COLO668 (cell line): ENCODE measurements at regions not wholly inside any gene's neighbourhood (a gene's known extent, or its start where the extent isn't known, plus 50 kb on each side); places are given as distances from the start of the nearest gene placed in this dataset.
"Not testable (repeated sequence)": the region's sequence is repeated elsewhere in the genome, so short reads cannot be mapped to it uniquely, and the experiment has no call there.

Source experiments
- DNase-seq: peaks from one replicate; lab custom pipeline; 2025; ENCODE audit not compliant: unreplicated experiment; lab: John Stamatoyannopoulos, UW

DNA sequence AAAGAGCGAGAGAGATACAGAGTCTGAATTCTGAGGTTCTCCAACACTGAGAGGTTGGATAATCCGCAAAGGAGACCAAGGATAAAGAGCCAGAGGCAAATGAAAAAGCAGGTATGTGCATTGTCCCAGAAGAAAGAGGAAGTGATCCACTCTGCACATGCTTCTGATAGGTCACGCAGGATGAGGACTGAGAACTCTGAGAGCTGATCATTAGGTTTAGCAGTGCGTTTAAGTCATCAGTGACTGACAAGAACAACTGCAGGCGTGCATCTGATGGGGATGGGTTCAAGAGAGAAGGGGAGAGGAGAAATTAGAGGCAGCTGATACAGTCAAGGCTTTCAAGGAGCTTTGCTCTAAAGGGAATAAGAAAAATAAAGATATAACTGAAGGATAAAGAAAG lies 301.2 kb upstream of the SGK1 start:
- no peak for DNase-seq

DNA sequence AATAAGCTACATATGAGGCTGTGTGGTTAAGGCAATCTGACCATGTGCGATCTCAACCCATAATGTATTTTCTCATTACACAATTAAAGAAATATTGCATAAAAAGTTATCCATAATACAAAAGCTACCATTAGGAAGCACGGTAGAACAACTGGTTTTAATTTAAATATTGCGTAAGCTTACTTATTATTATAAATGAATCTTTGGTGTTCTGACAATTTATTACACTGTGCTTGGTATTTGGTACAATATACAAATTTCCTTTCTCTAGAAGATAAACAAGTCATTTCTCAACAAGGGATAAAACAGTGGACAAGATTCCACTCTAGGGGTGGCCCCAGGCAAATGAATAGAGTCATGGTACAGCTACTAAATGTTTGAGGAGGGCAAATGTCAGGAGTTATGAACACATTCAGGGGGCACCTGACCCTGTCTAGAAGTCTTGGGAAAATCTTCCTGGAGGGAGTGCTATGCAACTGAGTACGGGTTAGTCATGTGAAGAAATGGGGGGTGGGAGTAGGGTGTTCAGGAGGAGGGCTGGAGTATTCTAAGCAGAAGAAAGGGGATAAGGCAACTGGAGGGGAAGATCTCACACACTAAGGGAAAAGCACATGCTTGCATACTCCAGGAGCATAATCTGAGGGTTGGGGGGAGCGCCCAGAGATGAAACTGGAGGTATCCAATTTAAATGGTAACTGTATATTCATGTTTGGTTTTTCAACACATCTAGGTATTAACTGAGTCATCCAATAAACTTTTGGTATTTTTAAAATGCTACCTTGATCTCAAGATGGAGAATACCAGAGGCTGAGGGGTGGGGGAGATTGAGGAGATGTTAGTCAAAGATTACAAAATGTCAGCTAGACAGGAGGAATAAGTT lies 296.9 kb upstream of the SGK1 start:
- DNase-seq: no peak

DNA sequence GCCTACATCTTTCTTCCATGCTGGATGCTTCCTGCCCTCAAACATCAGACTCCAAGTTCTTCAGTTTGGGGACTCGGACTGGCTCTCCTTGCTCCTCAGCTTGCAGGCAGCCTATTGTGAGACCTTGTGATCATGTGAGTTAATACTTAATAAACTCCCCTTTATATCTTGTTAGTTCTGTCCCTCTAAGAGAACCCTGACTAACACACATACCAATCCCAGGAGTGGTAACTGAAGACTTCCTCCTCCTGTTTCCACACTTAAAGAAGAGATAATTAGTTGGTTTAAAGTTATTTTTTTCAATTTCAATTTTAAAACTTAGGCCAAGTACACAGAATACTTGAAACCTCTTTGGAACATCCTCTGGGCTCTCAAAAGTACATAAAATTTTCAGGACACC lies 294.2 kb upstream of the SGK1 start:
- DNase-seq: not testable (repeated sequence)

DNA sequence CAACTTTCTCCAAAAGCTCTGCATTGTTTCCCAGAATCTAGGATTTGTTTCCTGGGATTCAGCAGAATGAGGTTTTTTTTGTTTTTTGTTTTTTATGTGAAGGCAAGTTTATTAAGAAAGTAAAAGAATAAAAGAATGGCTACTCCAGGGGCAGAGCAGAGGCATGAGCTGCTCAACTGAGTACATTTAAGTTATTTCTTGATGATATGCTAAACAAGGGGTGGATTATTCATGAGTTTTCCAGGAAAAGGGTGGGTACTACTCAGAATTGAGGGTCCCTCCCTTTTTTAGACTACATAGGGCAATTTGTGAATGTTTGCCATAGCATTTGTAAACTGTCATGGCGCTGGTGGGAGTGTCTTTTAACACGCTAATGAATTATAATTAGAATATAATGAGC lies 292.5 kb upstream of the SGK1 start:
- no peak for DNase-seq

DNA sequence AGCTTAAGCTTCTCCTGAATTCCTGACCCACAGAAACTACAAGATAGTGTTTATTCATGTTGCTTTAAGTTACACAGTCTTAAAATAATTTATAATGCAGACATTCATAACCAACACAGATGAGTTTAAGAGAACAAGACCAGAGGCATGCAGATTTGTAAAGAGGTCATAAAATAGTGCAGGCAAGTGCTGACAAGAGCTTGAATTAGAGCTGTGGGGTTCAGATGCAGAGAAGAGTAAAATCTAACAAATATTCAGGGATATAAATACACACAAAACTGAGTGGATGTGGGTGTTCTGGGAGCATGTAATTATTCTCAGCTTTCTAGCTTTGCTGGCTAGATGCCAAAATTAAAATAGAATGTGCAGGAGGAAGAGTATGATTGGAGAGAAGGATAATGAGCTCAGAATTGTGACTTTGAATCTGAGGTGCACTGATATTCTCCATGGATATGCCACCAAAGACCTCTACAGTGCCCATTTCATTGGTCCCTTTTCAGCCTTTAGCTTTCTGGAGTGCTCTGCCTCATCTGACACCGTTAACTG lies 291.9 kb upstream of the SGK1 start:
- DNase-seq: no peak

DNA sequence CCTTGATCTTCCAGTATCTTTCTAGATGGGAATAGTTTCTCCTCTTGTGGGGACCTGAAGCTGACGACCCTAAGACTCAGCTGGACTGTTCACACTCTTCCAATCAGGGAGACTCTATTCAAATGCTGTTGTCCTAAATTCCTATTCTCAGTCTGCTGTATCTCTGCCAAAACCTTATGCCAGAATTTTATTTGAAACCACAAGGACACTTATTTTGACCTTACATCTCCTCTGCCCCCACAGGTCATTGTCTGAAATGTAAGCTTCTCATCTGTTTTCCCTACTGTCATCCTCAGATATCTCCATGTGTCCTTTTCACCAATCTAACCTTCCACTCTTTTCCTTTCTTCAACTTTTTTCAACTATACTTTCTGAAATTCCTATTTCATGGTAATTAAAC lies 289.5 kb upstream of the SGK1 start:
- DNase-seq: no peak

DNA sequence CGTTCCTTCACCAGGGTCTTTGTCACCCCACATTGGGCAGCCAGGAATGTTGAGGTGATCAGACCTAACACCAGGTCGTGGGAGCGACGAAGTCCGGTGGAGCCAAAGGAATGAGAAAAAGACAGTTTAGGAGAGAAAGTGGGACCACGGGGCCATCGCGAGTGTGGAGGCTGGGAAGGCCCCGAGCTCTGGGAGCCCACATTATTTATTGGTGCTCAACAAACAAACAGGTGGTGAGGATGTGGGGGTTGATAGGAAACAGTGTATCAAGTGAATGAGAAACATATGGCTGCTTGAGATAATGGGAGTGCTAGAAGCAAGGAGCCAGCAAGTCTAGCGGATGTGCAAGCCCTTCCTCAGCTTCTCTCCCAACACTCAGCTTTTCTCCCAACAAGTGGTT lies 287.1 kb upstream of the SGK1 start:
- DNase-seq: no peak

DNA sequence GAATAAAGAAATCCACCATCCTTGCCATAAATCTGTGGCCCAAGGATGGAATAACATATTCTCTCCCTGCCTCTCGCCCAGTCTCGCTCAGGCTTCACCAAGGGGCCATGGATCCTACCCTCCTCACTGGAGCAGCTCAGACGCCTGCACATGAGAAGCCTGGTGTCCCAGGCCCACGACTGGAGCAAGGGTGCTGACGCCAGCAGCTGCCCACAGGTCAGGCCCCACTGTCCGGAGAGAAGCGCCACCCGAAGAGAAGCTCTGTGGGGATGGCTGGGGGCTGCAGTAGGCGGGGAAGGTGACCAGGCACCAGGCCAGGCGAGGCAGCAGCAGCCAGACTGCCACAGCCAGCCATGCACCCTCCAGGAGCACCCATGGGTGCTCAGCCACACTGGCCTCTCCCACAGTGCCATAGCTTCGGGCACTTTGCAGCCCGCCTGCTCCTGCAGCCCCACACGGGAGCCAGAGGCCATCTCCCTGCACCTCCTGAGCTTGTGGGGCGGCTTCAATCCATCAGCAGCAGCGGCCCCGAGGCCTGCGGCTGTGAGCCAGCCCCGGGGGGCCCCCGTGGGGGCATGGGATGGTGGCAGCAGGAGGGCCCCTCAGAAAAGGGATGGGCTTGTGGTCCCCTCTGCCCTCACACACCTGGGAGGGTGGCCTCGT lies 286.2 kb upstream of the SGK1 start:
- no peak for DNase-seq

DNA sequence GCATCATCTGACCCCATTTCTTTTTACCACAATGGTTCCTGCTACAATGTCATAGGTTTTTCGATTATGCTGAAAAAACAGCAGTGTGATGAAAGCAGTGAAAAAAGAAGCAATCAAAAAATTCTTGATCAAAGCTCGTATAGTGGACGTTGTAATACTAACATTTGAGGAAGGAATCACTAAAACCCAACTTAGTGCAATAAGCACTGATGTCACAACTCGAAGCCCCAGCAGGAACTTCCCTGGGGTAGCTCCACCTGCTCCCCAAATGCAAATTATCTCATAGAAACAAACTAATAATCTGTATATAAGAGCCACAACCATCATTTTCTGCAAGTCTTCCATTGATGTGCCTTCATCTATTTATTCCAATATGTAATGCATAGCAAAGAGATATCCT lies 285.6 kb upstream of the SGK1 start:
- DNase-seq: no peak

DNA sequence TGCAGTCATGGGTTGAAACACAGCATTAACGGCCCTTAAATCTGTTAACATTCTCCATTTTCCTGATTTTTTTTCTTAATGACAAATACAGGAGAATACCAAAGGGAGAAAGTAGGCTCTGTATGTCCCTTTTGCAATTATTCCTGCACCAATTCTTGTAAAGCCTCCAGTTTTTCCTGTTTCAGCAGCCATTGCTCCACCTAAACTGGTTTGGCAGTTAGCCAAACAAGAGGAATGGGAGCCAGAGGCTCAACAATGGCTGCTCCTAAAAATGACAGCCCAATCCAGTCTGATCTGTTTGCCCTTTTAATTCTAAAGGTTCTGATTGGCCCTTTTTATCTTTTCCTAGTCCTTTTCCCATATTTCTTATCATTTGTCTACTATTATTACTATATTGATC lies 284.2 kb upstream of the SGK1 start:
- no peak for DNase-seq

DNA sequence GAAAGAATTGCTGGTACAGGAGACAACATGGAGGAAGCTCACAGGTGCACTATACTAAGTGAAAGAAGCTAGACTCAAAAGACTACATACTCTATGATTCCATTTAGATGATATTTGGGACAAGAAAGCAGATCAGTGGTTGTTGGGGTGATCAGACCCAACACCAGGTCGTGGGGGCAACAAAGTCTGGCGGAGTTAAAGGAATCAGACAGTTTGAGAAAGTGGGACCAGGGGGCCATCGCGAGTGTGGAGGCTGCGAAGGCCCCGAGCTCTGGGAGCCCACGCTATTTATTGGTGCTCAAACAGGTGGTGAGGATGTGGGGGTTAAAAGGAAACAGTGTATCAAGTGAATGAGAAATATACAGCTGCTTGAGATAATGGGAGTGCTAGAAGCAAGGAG lies 282.8 kb upstream of the SGK1 start:
- DNase-seq: no peak

DNA sequence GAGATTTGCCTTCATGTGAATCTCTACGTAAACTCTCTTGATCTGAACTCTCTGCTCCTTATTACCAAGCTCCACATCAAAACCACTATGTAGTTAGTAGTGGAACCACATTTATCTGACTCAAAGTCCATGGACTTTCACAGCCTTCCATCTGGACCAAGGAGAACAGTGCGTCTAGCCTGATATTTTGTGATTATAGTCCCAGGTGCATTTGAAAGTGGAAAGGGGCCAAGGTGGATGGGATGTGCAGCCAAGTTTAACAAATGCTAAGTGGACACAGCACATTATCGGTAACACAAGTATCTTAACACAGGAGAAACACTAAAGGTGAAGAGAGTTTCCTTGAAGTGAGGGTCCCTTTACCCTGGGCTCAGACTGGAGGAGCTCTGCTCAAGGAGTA lies 281.2 kb upstream of the SGK1 start:
- no peak for DNase-seq

DNA sequence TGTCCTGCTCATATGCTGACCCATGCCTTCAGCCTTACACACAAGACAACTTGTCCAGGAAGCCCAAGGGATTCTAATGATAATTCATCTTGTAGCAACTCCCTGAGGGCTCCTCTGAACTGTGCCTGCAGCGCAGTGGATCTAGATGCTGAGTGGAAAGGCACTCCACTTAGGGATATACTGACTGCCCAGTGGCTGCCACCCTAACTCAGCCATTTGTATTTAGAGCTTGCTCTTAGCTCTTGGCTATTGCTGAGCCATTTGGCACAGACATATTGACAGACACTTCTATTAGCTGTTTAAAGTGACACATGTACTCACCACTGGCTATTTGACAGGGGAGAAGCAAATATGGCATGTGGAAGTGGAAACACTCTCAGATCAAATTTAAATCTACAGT lies 278.3 kb upstream of the SGK1 start:
- no peak for DNase-seq

DNA sequence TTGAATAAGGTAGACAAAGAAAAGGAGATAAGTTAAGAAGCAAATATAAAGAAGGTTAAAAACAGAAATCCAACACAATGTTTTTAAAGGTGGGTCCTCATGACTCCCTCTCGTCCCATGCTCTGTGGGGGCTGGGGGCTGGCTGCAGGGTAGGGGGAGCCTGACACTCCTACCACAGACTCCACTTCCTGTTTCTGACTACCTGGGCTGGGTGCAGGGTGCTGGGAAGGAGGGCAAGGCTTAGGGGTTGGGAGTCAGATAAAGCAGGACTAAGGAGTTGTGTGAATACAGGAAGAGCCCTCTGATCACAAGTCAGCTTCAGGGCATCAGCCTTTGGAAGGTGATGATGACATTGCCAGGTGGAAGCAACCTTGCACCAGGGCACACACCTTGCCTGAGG lies 277.0 kb upstream of the SGK1 start:
- no peak for DNase-seq

DNA sequence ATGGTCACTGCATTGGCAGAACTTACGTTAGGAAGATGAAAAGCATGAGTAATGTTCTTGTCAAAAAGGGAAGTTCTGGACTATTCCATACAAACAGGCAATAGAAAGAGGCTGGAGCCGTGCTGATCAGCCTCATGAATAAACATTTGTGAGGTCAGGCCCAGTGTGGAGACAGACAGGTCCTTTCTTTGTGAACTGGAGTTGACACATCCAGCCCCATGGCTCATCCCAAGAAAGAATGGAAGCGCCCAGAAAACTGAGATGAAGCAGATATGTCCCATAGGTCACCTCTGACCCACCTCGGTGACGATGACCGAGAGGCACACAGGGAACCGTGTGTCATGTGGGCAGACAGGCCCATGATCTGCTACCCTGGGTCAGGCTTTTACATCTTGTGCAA lies 276.0 kb upstream of the SGK1 start:
- no peak for DNase-seq

DNA sequence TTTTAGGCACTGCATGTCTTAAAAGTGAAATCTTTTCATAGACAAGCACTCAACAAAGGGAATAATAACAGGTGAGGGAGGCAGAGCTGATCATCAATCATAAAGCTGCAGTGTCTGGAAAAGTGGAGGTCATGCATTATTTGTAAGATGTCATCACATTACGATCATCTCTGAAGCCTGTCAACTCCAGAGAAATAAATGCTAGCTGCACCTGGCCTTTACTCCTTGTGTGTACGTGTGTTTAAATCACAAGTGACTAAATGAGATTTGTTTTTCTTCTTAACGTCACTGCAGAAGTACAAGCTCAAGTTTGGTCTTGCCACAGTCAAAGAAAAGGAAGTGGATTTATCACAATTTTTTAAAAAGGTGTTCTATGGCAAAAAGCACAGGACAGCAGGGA lies 275.5 kb upstream of the SGK1 start:
- no peak for DNase-seq

DNA sequence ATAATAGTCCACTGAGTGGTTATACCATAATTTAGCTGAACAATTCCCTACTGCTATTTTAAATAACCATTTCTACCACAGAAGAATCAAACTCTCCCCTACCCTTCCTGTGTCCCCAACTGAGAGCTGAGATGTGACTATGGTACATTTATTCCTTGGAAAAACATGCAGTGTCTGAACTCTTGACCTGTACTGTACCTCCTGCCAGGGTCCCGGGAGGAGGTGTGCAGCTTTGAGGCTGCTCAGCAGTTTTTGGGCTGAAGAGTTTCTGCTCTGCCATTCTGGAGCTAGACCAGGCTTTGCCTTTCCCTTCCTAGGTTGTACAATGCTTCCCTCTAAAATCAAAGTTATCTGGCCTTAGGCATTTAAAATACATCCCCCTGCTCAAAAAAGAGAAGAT lies 275.1 kb upstream of the SGK1 start:
- DNase-seq: no peak

DNA sequence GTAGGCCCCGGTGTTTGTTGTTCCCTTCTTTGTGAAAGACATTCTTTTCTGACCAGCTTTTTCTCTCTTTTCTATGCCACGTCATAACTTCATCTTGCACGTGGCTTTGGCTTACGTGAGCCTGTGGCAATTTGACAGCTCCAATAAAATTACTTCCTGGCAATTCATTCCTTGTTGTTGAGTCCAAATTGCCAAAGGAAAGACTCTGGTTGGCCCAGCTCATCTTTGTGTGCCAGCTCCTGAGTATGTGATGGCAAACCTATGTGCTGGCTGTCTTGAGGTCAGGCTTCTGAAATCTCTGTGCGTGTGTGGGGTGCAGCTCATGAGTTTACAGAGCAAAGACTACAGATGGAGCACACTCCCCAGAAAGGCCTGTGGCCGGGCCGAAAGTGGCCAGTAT lies 272.5 kb upstream of the SGK1 start:
- DNase-seq: no peak

DNA sequence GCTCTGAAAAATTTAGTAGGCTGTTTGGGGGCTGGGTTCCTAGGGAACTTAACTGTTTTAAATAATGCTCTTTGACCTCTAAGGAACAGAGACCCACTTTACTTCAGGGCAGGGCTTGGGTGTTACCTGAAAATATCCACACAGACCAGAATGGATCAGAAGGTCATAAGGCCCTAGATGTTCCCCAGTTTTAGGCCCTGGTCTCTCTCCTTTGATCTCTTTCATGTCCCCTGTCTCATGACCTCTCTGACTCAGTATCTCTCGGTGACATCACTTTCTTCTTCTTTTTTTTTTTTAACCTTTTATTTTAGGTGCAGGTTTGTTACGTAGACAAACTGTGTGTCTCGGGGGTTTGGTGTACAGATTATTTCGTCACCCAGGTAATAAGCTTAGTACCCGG lies 272.1 kb upstream of the SGK1 start:
- no peak for DNase-seq

DNA sequence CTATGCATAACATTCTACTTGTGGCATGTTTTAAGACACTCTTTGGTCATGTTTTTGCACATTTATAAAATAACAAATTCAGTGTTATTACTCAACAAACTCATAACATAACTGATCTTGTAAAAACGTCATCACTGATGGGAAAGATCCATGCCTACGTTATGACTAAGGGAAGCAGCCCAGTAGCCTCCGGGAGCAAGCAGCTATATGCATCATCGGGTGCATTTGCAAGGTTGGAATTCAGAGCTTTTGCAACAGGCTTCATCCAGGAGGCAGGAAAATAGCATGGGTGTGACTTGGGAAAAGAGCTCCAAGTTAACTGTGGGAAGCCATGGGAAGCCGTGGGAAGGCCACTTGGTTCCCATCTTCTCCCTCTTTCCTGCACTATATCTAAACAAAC lies 271.6 kb upstream of the SGK1 start:
- DNase-seq: no peak

DNA sequence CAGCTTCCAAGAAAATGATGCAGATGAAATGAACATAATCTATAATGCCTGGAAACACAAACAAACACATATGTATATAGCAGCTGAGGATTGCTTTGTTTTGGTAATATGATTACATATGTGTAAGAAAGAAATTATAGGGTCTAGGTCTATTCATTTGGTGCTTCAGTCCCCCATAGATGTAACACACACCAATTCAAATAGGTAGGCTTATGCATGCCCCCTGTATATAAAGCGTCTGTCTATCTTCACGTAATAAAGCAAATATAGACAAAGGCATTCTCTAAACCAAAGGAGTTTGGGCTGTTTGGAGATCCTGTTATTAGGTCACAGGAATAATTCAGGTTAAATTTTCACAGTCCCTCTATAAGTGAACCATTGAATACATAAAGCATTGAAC lies 270.4 kb upstream of the SGK1 start:
- no peak for DNase-seq

DNA sequence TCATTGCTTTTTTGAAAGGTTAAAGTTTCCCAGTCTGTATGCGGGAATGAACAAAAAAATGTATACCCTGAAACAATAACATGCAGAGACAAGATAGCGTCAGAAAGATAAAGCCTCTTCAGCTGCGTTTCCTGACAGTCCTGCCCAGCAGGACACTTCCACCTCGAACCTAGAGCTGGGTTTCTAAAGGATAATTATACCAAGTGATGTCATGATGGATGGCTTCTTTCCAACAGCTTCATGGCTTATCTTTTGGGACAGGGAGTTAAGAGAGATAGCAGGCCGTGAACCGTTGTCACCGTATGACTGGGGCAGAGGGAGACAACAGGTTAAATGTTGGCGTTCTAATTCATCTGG lies 267.6 kb upstream of the SGK1 start:
- DNase-seq: peak; percentile 20
